ENCODE measurements at regions not wholly inside any gene's neighbourhood (a gene's known extent, or its start where the extent isn't known, plus 50 kb on each side); places are given as distances from the start of the nearest gene placed in this dataset.

GRCh38 chr13:50318887-50319286 is 303.6 kb downstream of the KCNRG start:
- no peak overlapping the region for H3K4me3 ChIP-seq (replicated peaks; ENCODE audit: low read depth, low read length)
- no peak for DNase-seq (ENCODE audit: low read depth)
- TF ChIP-seq CTCF (IDR thresholded peaks at IDR 0.05; ENCODE audit: low read length, missing control alignments): no peak

GRCh38 chr13:50319635-50320255 is 304.5 kb downstream of the KCNRG start:
- H3K4me3 ChIP-seq (replicated peaks; ENCODE audit: low read depth, low read length): no peak overlapping the region
- TF ChIP-seq CTCF (IDR thresholded peaks at IDR 0.05; ENCODE audit: low read length, missing control alignments): no peak
- peak; percentile 67 for DNase-seq (ENCODE audit: low read depth)

GRCh38 chr13:50320271-50320862 is 305.1 kb downstream of the KCNRG start:
- no peak for TF ChIP-seq CTCF (IDR thresholded peaks at IDR 0.05; ENCODE audit: low read length, missing control alignments)
- no peak overlapping the region for H3K4me3 ChIP-seq (replicated peaks; ENCODE audit: low read depth, low read length)
- DNase-seq (ENCODE audit: low read depth): peak; percentile 48

- H3K4me3 ChIP-seq (replicated peaks; ENCODE audit: low read depth, low read length): no peak overlapping the region
- no peak for DNase-seq (ENCODE audit: low read depth)
- TF ChIP-seq CTCF (IDR thresholded peaks at IDR 0.05; ENCODE audit: low read length, missing control alignments): no peak
These were observed 306.8 kb downstream of the KCNRG start for GRCh38 chr13:50322006-50322405.

GRCh38 chr13:50323440-50324065 is 308.3 kb downstream of the KCNRG start:
- TF ChIP-seq CTCF (IDR thresholded peaks at IDR 0.05; ENCODE audit: low read length, missing control alignments): no peak
- DNase-seq (ENCODE audit: low read depth): peak; percentile 80

GRCh38 chr13:50326271-50326670 is 311.0 kb downstream of the KCNRG start:
- DNase-seq (ENCODE audit: low read depth): no peak
- no peak overlapping the region for H3K4me3 ChIP-seq (replicated peaks; ENCODE audit: low read depth, low read length)
- TF ChIP-seq CTCF (IDR thresholded peaks at IDR 0.05; ENCODE audit: low read length, missing control alignments): no peak

More at GRCh38 chr13:50323440-50324065, 308.3 kb downstream of the KCNRG start:
- no peak overlapping the region for H3K4me3 ChIP-seq (replicated peaks; ENCODE audit: low read depth, low read length)

All from fibroblast of pulmonary artery (primary cell).